T-cell (primary cell): ENCODE measurements at regions not wholly inside any gene's neighbourhood (a gene's known extent, or its start where the extent isn't known, plus 50 kb on each side); places are given as distances from the start of the nearest gene placed in this dataset.

Experiments used
- ATAC-seq, 4 experiments: fragments of 200-7000 bp in 3 of 4; fragments of 150-1000 bp in 1 of 4; cut with Tn5 transposase; replicated peaks in 1 of 4; 1 replicate in 3 of 4; 2 replicates in 1 of 4; pipeline ENCODE4 v1.10.0; 2021; ENCODE audit warnings: moderate library complexity in 3 of 4, mild to moderate bottlenecking in 2 of 4, moderate number of reproducible peaks in 1 of 4
- CTCF ChIA-PET, 2 donors: fragments of 300-600 bp; sonication (Branson Sonifier 250); formaldehyde crosslinking; loops; one replicate each; lab custom pipeline; 2022; ENCODE audit warnings: antibody characterized with exemption in 2 of 2; lab: Charles Lee
- POLR2A ChIA-PET, 2 donors: fragments of 300-600 bp; sonication (Branson Sonifier 250); formaldehyde crosslinking; loops; one replicate each; lab custom pipeline; 2022; ENCODE audit warnings: antibody characterized with exemption in 2 of 2; lab: Charles Lee
- DNase-seq, 35 experiments: peaks; one replicate each; pipeline versions ENCODE4 v3.0.0 to v3.0.0-alpha.2; 2013 to 2023
- H3K27ac ChIP-seq: one replicate; pipeline ENCODE4 v1.5.1; 2013; ENCODE audit warnings: low read length
- H3K27me3 ChIP-seq, 2 experiments: replicated peaks in 1 of 2; 1 replicate in 1 of 2; 2 replicates in 1 of 2; pipeline versions ENCODE4 v1.6.1 to v1.7.0; 2013; ENCODE audit warnings: low read length in 1 of 2, mixed read lengths in 1 of 2; ENCODE audit not compliant: control insufficient read depth in 2 of 2, insufficient read depth in 2 of 2; ENCODE audit errors: extremely low read depth in 1 of 2
- H3K36me3 ChIP-seq, 2 donors: 1 replicate in 1 of 2; 2 replicates in 1 of 2; pipeline versions ENCODE4 v1.6.1 to v1.7.0; 2013; ENCODE audit warnings: low read length in 1 of 2; ENCODE audit not compliant: control insufficient read depth in 2 of 2, insufficient read depth in 1 of 2; ENCODE audit errors: extremely low read depth in 1 of 2
- H3K4me1 ChIP-seq, 2 experiments: 1 replicate in 1 of 2; 2 replicates in 1 of 2; pipeline versions ENCODE4 v1.6.1 to v1.7.0; 2013; ENCODE audit warnings: low read length in 2 of 2, mixed read lengths in 1 of 2; ENCODE audit not compliant: insufficient read depth in 2 of 2, control insufficient read depth in 1 of 2; ENCODE audit errors: extremely low read depth in 1 of 2
- H3K4me3 ChIP-seq, 2 donors: 1 replicate in 1 of 2; 2 replicates in 1 of 2; pipeline versions ENCODE4 v1.5.1 to v1.7.0; 2013; ENCODE audit warnings: mild to moderate bottlenecking in 2 of 2, low read length in 1 of 2, moderate library complexity in 1 of 2; ENCODE audit not compliant: control insufficient read depth in 1 of 2; ENCODE audit errors: extremely low read depth in 1 of 2
- H3K9me3 ChIP-seq: 2 replicates; pipeline ENCODE4 v1.7.0; 2013
- H3K27ac Mint-ChIP-seq, 2 donors: one replicate each; pipeline ENCODE4 v1.8.0; 2020 to 2021; ENCODE audit warnings: mild to moderate bottlenecking in 2 of 2, mixed read lengths in 2 of 2
- H3K27me3 Mint-ChIP-seq, 2 donors: one replicate each; pipeline ENCODE4 v1.8.0; 2021 to 2022; ENCODE audit warnings: mixed read lengths in 2 of 2
- H3K36me3 Mint-ChIP-seq: one replicate; pipeline ENCODE4 v1.8.0; 2021; ENCODE audit warnings: mixed read lengths
- H3K4me1 Mint-ChIP-seq, 3 donors: one replicate each; pipeline ENCODE4 v1.8.0; 2020 to 2022; ENCODE audit warnings: mixed read lengths in 3 of 3, mild to moderate bottlenecking in 1 of 3
- H3K4me3 Mint-ChIP-seq, 3 donors: one replicate each; pipeline ENCODE4 v1.8.0; 2020 to 2022; ENCODE audit warnings: mild to moderate bottlenecking in 3 of 3, mixed read lengths in 3 of 3, moderate library complexity in 3 of 3
- H3K9me3 Mint-ChIP-seq, 3 donors: one replicate each; pipeline ENCODE4 v1.8.0; 2020 to 2022; ENCODE audit warnings: mixed read lengths in 3 of 3
- WGBS: methylation state at CpG from one replicate; pipeline ENCODE4 v1.1.5; 2013; ENCODE audit warnings: missing lambda C conversion rate; ENCODE audit not compliant: insufficient coverage; 5-methylcytosine and 5-hydroxymethylcytosine counted together

GRCh38 chr4:186813377-186814068, 89.9 kb upstream of the FAT1 start:
- no peak for ATAC-seq
- DNase-seq: no peak
- Histone ChIP-seq H3K27me3 (no peaks in the 10 kb centered on the region), H3K27ac (no peak overlapping the region), H3K4me3 (no peak overlapping the region), H3K9me3 (no peaks in the 10 kb centered on the region), H3K36me3 (no peaks in the 10 kb centered on the region), H3K4me1 (no peaks in the 10 kb centered on the region)
- CTCF ChIA-PET: no interaction called here
- H3K36me3 Mint-ChIP-seq: no peaks in the 10 kb centered on the region
- H3K27ac Mint-ChIP-seq: no peak overlapping the region
- H3K4me1 Mint-ChIP-seq: no peaks in the 10 kb centered on the region
- POLR2A ChIA-PET: no interaction called here
- H3K9me3 Mint-ChIP-seq: peaks cover 0 to 4% (median 0%) of the 10 kb centered on the region in 3 donors
- no peak overlapping the region for H3K4me3 Mint-ChIP-seq
- 80% methylated on average over 1 of the region's 3 CpGs for WGBS
- H3K27me3 Mint-ChIP-seq: no peaks in the 10 kb centered on the region

DNA sequence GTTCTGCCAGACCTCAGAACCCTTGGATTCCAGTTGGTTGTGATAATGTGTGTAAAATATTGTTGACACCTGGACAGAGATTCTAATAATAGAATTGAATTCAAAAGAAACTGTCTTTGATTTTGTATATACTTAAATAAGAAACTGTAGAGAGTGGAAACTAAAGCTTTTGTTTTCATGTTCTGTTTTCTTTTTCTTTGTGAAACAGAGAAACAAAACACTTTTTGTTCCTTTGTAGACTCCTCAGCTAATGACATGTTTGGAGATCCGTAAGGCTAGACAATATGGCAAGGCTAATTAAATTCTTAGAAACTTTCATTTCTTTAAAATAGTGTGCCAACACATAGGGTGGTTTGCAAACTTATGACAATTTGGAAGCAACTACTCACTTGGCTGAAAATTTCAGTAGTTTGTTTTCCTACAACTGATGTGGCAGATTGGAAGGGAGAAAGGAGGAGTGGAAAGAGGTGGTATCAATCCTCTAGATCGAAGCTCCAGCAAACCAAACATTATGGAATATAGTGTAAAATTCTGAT, 90.9 kb upstream of the FAT1 start:
- H3K4me3 ChIP-seq: no peak overlapping the region
- no CpG with 5 or more reads among the region's 2 CpGs for WGBS
- Mint-ChIP-seq H3K4me1 (no peaks in the 10 kb centered on the region), H3K36me3 (no peaks in the 10 kb centered on the region), H3K9me3 (peaks cover 0 to 4% (median 0%) of the 10 kb centered on the region in 3 donors), H3K27ac (no peak overlapping the region), H3K4me3 (no peak overlapping the region), H3K27me3 (no peaks in the 10 kb centered on the region)
- no peaks in the 10 kb centered on the region for H3K4me1 ChIP-seq
- no peaks in the 10 kb centered on the region for H3K27me3 ChIP-seq
- H3K36me3 ChIP-seq: no peaks in the 10 kb centered on the region
- no peaks in the 10 kb centered on the region for H3K9me3 ChIP-seq
- no peak for ATAC-seq
- H3K27ac ChIP-seq: no peak overlapping the region
- ChIA-PET POLR2A (no interaction called here), CTCF (no interaction called here)
- DNase-seq: no peak

- Histone ChIP-seq H3K27ac (no peak overlapping the region), H3K9me3 (no peaks in the 10 kb centered on the region), H3K27me3 (no peaks in the 10 kb centered on the region), H3K36me3 (no peaks in the 10 kb centered on the region), H3K4me3 (no peak overlapping the region), H3K4me1 (no peaks in the 10 kb centered on the region)
- Mint-ChIP-seq H3K36me3 (no peaks in the 10 kb centered on the region), H3K4me3 (no peak overlapping the region), H3K27ac (no peak overlapping the region), H3K27me3 (no peaks in the 10 kb centered on the region), H3K9me3 (peaks cover 0 to 5% (median 0%) of the 10 kb centered on the region in 3 donors), H3K4me1 (no peaks in the 10 kb centered on the region)
- DNase-seq (no peak), ATAC-seq (no peak)
- no CpG with 5 or more reads among the region's 3 CpGs for WGBS
- ChIA-PET CTCF (no interaction called here), POLR2A (no interaction called here)
These were observed 95.9 kb upstream of the FAT1 start for GRCh38 chr4:186819342-186820086.

- H3K4me3 ChIP-seq: no peak overlapping the region
- no peak for ATAC-seq
- ChIA-PET CTCF (no interaction called here), POLR2A (no interaction called here)
- DNase-seq: no peak
- WGBS: 90% methylated on average over 3 of the region's 4 CpGs
- Mint-ChIP-seq H3K27me3 (no peaks in the 10 kb centered on the region), H3K27ac (no peak overlapping the region), H3K9me3 (peaks cover 0 to 5% (median 0%) of the 10 kb centered on the region in 3 donors), H3K4me3 (no peak overlapping the region), H3K4me1 (no peaks in the 10 kb centered on the region), H3K36me3 (no peaks in the 10 kb centered on the region)
- H3K36me3 ChIP-seq: no peaks in the 10 kb centered on the region
- H3K27ac ChIP-seq: no peak overlapping the region
- H3K27me3 ChIP-seq: no peaks in the 10 kb centered on the region
- H3K9me3 ChIP-seq: no peaks in the 10 kb centered on the region
- no peaks in the 10 kb centered on the region for H3K4me1 ChIP-seq
These were observed 96.8 kb upstream of the FAT1 start for GRCh38 chr4:186820391-186820891.

DNA sequence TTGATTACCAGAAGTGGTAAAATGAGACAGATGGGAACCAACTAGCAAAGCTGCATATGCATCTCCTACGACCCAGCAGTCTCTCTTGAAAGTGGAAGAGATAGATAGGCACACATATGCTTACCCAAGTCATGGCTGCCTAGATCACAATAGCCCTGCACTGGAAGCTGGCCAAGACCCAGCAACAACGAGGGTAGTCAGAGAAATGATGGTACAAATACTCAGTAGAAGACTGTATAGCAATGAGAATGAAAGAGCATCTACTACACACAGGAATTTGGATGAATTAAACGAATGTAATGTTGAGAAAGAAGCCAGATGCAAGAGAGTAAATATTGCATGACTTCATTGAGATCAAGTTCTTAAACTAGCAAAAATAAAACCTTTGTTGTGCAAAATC, 100.3 kb upstream of the FAT1 start:
- Histone ChIP-seq H3K27ac (no peak overlapping the region), H3K9me3 (no peaks in the 10 kb centered on the region), H3K4me3 (no peak overlapping the region), H3K36me3 (no peaks in the 10 kb centered on the region), H3K27me3 (no peaks in the 10 kb centered on the region), H3K4me1 (no peaks in the 10 kb centered on the region)
- no peaks in the 10 kb centered on the region for H3K36me3 Mint-ChIP-seq
- DNase-seq (no peak), ATAC-seq (no peak)
- no peaks in the 10 kb centered on the region for H3K27me3 Mint-ChIP-seq
- ChIA-PET CTCF (no interaction called here), POLR2A (interaction anchor here in 1 of 2 donors (0.6 kb wide), 1 partner anchor 123 kb away, joined by 6 read pairs; no protein-coding TSS in a partner anchor)
- no peaks in the 10 kb centered on the region for H3K4me1 Mint-ChIP-seq
- WGBS: 71% methylated on average over 1 of the region's 3 CpGs
- H3K27ac Mint-ChIP-seq: no peak overlapping the region
- H3K9me3 Mint-ChIP-seq: peaks cover 0 to 5% (median 5%) of the 10 kb centered on the region in 3 donors
- no peak overlapping the region for H3K4me3 Mint-ChIP-seq

DNA sequence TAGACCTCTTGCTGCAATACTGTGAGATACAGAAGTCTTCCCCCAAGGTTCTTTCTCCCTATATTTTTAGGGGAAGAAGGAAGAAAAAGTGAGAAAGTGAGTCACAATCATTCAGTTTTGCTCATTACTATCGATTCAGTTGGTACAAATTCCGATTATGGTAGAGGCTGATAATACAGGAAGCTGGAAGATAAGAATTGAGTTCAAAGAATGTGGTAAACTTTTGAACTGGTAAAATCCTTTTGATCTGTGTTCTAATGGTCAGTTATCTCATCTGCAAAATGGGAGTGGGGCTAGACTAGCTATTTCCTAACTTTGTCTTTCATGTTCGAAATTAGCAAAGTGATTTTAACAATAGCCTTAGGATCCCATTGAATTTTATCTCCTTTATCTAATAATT, 101.4 kb upstream of the FAT1 start:
- Mint-ChIP-seq H3K4me1 (no peaks in the 10 kb centered on the region), H3K27ac (no peak overlapping the region), H3K36me3 (no peaks in the 10 kb centered on the region), H3K4me3 (no peak overlapping the region), H3K9me3 (peaks cover 0 to 8% (median 6%) of the 10 kb centered on the region in 3 donors), H3K27me3 (no peaks in the 10 kb centered on the region)
- Histone ChIP-seq H3K36me3 (no peaks in the 10 kb centered on the region), H3K4me3 (no peak overlapping the region), H3K27me3 (no peaks in the 10 kb centered on the region), H3K27ac (no peak overlapping the region), H3K9me3 (no peaks in the 10 kb centered on the region), H3K4me1 (no peaks in the 10 kb centered on the region)
- no CpG with 5 or more reads among the region's 3 CpGs for WGBS
- ChIA-PET POLR2A (no interaction called here), CTCF (no interaction called here)
- ATAC-seq: no peak
- no peak for DNase-seq
